HFF-Myc (cell line): ENCODE measurements at regions not wholly inside any gene's neighbourhood (a gene's known extent, or its start where the extent isn't known, plus 50 kb on each side); places are given as distances from the start of the nearest gene placed in this dataset.

Experiments
- DNase-seq: peaks from one replicate; pipeline ENCODE4 v3.0.0-alpha.2; 2011; ENCODE audit warnings: low read depth; ENCODE audit errors: extremely low read depth
- H3K4me3 ChIP-seq: replicated peaks from 2 replicates; pipeline ENCODE4 v1.5.1; 2011; ENCODE audit warnings: low read depth, mild to moderate bottlenecking, control low read depth, low read length
- CTCF ChIP-seq: IDR thresholded peaks from 2 replicates; pipeline ENCODE4 v1.5.1; 2012; ENCODE audit warnings: mild to moderate bottlenecking, low read depth, low read length, control low read depth; ENCODE audit errors: missing control alignments

- no peak overlapping the region for H3K4me3 ChIP-seq
- no peak for TF ChIP-seq CTCF
- no peak for DNase-seq
These were observed 55.8 kb upstream of the DUSP22 start for GRCh38 chr6:236519-236918.

- no peak for TF ChIP-seq CTCF
- no peak for DNase-seq
- H3K4me3 ChIP-seq, result no peak overlapping the region
These were observed 52.1 kb upstream of the DUSP22 start for GRCh38 chr6:240151-240550.

GRCh38 chr6:241336-241865, 50.9 kb upstream of the DUSP22 start:
- no peak overlapping the region for H3K4me3 ChIP-seq
- no peak for DNase-seq
- TF ChIP-seq CTCF, result no peak
